Activated T-cell treated with anti-CD3 and anti-CD28 coated beads for 48 hours (primary cell): ENCODE measurements at regions not wholly inside any gene's neighbourhood (a gene's known extent, or its start where the extent isn't known, plus 50 kb on each side); places are given as distances from the start of the nearest gene placed in this dataset.

Experiments
- DNase-seq: peaks from one replicate; pipeline ENCODE4 v3.0.0-alpha.2; 2020; ENCODE audit warnings: low read depth

DNA sequence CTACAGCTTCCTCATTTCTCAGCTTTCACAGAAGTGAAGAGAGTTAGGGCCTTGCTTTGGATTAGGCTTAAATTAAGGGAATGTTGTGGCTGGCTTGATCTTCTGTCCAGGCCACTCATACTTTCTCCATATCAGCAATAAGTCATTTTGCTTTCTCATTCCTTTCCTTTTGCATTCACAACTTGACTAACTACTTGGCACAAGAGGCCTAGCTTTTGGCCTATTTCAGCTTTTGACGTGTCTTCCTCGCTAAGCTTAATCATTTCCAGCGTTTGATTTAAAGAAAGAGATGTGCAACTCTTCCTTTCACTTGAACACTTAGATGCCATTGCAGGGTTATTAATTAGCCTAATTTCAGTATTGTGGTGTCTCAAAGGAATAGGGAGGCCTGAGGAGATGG lies 712.0 kb downstream of the INHBA start:
- DNase-seq = no peak

DNA sequence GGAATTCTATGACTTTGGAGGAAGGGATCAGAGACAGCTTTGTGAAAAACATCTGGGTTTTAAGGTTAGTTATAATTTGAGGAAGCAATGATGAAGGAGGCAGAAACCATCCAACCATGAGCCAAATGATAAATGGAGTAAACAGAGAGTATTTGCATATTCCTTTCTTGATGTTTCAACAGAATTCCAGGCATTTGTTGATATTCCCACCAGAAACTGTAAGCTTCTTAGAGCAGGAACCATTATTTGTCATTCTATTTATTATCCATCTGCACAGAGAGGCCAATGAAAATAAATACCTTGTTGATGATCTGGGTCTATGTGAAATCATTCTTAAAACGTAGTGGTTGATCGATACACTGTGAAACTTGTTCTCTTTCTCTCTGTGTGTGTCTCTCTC lies 715.3 kb downstream of the INHBA start:
- no peak for DNase-seq

DNA sequence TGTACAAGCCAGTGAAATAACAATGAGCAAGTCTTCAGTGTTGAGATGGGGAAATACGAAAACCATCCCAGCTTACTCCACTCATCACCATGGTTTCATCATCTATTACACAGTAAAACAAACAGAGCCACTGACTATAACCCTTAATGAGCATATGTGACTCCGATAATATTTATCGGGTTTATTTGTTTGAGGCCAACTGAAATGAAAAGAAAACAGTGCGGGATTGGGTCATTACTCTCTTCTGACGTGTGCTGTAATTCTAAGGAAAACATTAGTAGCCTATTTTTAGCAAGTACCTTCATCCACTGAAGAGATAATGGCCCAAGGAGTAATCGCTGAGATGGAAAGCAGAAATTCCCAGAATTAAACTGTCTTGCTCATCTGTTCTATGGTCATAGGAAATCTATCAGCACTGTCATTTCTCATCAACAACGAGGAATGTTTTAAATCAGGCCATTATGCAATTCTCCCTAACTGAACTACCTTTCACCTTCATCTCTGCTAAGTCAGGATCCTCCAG lies 716.5 kb downstream of the INHBA start:
- no peak for DNase-seq

DNA sequence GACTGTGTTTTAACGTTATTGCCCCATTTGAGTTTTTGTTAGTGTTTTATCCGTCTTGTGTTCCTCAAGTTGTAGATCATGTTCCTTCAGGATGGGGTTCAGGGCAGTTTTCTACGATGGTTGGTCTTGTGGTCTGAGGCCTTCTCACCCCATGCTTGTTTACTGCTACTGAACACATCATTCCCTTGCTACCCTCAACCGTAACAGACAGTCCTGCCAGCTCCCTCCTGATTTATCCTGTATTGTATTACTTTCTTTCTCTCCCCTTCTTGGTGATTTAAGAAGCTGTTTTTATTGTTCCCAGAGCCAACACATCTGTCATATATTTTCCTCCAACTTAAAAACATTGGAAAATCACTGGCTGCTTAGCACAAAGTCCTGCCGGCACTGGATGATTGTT lies 719.8 kb downstream of the INHBA start:
- no peak for DNase-seq

DNA sequence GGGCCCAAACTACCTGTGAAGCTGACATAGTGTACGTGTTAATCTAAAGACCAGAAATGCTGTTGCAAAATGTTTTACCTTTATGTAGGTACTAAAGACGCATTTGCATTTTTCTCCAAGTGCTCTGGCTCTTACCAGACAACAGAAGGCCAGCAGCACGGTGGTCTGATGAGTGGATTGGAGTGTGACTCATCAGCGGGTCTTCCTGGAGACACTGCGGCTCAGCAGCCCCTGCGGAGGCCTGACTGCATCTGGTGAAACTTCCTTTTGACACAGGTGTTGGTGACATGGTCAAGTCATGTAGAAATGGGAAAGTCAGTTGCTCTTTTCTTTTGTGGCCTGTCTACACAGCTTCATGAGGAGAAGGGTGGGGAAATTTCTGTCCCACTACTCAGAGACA lies 723.6 kb downstream of the INHBA start:
- DNase-seq = no peak

DNA sequence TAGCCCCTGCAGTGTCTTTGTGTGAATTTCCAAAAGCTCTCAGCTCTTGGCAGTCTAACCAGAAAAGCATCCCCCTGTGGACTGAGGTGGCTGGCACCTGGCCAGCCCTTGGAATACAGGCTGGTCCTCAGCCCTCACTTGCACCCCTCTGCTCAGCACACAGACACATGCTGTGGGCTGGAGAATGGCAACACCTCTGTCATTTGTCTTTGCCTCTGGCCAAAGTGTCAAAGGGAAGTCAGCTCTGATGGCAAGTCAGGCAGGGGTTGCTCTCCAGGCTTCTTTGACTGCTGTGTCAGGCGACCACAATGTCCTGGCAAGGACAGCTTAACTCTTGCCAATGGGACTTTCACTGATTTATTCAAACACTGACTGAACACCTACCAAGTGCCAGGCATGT lies 724.8 kb downstream of the INHBA start:
- no peak for DNase-seq

DNA sequence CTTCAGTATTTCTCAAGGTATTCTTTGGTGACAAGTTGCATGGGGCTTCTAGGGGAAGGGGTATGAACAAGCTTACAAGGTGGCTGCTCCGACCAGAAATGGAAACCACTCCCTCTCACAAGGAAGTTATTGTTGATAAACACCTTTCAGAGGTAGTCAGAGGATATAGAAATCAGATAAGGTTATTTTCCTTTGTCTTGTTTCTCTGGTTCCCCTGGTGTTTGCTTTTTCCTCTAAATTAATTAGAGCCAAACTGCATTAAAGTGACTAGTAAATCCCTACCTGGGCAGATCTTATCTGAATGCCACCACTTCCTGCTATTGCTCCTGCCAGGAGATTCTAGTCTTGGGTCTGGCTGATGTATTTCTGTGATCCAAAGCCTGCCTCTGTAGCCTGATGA lies 725.4 kb downstream of the INHBA start:
- no peak for DNase-seq

DNA sequence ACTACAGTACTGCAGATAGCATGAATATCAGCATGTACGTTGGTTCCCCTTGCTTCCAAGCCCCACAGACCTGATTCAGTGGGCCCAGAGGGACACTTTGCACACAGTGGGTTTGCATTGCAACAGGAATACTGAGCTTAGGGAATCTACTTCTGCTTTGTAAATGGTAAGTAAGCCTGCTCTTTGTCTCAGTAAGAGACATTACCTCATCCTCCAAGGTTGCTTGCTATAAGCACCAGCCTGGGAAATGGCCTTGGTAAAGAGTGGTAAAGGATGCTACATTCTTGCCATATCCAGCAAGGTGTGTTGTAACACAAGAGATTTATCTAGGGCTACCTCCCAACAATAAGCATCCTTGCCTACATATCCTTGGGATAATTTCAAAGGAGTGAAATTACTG lies 730.5 kb downstream of the INHBA start:
- DNase-seq = no peak

DNA sequence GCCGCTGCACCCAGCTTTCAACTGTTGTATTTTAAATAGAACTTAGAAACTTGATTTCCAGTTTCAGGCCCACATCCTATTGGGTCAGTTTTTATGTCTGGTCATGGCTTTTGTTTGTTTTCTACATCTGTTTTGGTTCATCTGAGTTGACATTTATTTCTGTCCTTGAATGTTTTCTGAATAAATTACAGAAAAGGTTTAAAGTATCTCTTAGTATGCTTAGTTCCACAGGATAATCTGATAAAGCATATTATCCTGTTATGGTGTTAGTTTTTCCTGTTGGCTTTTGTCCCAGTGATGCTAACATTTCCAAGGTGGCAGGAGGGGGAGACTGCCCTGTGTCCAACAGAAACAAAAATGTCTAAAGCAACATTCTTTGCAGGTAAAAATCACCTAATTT lies 733.2 kb downstream of the INHBA start:
- DNase-seq = no peak

DNA sequence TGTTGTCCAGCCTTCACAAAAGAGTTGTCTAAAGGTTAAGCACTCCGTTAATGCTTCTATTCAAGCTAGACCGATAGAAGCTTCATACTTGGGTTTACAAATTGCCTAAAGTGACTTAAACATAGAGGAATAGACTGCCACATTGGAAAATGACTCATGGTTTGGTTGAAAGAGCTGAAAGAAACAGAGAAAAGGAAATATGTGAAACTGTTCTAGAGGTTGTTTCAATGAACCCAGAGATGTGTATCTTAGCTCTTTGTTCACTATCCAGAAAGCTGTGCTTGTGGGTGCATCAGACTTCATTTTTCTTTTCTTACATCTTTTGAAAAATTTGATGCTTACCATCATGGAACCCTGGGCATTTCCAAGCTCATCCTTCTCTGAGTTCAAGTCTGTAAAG lies 736.2 kb downstream of the INHBA start:
- DNase-seq = no peak

DNA sequence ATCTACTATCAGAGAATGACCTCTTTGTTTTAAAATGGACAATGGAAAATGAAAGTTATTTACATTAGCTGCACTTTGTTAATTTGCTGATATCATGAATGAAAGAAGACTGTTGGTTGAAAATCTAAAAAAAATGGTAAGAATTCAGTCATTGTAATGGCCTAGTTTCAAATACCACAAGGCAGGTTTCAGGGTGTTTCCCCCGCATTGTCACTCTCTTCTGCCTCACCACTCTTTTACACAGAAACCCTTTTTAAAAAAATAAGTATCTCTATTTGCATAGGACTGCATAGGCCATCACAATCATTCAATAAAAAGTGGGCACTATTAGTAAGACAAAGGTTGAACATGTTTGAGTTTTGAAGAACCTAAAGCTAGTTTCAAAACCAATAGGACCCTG lies 737.1 kb downstream of the INHBA start:
- no peak for DNase-seq

DNA sequence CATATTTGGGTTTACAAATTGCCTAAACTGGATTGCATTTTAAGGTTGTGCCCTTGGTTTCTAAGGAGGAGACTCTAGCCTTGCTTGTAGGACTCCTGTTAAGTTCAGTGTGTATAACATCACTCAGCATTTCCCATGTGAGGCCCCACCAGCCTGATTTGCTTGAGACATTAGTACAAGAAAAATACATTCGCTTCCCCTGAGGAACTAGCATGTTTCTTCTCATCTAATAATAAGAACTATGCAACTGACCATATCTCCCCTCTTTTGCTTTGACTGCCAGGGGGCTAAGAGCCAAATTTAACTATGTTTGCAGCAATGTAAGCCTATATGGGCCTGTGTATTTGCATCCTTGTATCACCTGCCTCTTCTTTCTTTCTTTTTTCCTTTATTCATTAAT lies 737.9 kb downstream of the INHBA start:
- no peak for DNase-seq

DNA sequence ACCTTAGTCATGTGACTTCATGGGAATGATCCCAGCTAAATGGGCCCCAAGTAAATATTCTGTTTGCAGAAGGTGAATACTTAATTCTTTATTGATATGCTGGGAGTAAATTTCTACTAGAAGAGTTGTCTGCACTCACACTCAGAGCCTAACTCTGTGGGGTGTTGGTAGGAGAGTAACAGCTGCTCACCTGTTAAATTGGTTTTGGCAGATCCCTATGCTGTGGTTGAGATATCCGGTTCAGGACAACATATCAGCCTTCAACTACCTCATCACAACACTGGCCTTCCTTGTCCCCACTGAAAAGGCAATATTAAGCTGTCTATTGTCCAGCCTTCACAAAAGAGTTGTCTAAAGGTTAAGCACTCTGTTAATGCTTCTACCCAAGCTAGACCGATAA lies 738.3 kb downstream of the INHBA start:
- DNase-seq = no peak

DNA sequence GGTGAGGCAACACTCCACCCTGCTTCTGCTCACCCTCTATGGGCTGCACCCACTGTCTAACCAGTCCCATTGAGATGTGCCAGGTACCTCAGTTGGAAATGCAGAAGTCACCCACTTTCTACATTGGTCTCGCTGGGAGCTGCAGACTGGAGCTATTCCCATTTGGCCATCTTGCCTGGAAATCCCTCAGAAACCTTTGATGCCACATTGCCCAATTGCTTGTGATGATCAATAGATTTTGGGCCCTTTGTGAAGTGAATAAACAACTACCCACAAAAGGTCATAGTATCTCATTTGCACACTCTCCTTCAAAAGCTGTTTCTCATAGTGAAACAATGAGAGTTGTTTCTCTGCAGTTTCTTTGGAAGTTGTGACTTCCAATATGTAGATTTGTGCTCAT lies 742.9 kb downstream of the INHBA start:
- no peak for DNase-seq

DNA sequence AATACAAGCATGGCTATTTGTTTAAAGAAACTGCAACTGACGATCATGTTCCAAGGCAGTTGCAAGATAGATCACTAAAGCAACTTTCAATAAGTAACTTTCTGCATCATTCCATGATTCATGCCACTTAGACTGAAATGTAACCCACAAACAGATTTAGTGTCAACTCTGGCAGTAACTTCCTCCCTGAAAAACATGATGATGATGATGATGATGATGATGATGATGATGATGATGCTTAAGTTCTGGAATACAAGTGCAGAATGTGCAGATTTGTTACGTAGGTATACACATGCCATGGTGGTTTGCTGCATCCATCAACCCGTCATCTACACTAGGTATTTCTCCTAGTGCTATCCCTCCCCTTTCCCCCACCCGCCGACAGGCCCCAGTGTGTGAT lies 754.7 kb downstream of the INHBA start:
- DNase-seq = no peak

DNA sequence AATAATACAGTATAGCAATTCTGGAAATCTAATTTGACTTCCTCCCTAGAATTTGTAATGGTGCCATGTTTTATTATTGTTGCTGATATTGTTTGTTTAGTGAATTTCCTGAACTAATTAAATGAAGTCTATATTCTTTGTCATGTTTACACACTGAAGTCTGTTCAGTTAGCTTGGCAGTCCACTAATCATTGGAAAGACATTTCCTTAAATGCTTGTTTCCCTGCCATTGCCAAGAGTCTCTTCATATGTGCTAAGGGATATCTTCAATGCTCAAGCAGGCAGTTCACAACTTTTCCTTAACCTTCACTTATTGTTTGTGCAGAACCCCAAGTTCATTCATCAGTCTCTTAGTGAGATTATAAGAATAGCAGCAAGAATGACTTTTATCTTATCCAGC lies 755.3 kb downstream of the INHBA start:
- no peak for DNase-seq

DNA sequence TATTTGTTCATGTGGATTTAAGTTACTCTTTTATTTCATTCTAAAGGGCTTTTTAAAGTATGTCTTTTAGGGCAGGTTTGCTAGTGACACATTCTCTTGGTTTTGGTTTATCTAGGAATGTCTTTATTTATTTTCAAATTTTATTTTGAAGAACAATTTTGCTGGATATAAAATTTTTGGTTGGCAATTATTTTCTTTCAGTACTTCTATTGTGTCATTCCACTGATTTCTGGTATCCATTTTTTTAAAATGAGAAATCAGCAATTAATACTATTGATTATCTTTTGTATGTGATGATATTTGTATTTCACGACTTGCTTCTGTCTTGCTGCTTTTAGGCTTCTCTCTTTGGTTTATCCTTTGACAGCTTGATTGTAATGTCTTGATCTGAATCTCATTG lies 756.3 kb downstream of the INHBA start:
- no peak for DNase-seq

DNA sequence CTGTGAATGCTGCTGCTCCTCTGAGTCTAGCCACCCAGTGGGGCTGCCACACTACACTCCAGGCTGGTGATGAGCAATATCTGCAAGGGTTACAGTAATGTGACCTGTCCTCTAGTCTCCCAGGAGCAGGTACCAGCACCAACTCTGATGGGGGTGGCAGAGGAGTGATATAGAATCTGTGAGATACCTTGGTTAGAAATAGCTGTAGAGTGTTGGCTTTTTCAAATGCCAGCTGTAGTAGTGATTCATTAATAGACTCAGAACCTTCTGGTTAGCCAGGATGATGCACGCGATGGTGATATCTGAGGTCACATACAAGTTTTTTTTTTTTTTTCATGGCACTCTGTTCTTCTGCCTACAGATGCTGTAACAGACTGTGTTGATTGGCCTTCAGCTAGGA lies 757.1 kb downstream of the INHBA start:
- DNase-seq = no peak

DNA sequence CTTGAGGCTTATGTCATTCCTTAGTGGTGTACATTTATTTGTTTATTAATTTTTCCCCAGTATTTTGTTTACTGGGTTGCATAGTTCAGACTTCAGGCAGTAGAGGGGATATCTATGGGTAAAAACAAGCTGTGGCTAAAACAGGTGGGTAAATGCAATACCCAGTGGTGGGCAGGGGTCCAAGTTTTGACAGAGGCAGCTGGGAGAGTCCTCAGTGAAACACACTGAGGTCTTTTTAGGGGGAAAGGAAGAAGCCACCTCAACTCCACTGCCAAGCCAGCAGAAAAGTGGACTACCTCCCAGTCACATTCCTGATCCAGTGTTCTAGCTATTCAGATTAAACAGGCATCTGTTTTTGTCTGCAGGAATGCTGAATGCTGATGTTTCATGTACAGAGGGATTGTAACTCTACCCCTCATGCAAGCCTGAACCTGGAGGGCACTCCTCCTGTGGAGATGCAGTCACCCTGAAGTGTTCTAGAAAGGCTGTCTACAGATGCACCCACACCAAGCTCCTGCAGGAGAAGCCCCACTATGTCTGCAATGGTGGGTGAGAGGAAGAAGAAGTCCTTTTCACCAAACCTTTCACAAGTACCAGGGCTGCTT lies 757.8 kb downstream of the INHBA start:
- DNase-seq = no peak

DNA sequence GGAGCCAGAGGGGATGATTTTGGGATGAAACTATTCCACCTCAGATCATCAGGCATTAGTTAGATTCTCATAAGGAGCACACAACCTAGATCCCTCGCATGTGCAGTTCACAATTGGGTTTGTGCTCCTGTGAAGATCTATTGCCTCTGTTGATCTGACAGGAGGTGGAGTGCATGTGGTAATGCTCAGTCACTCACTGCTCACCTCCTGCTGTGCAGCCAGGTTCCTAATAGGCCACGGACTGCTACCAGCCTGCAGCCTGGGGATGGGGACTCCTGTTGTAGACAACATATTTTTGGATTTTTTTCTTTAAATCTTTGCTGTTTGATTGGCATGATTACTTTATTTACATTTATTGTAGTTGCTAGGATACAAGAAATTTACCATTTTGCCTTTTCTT lies 765.0 kb downstream of the INHBA start:
- DNase-seq = no peak

DNA sequence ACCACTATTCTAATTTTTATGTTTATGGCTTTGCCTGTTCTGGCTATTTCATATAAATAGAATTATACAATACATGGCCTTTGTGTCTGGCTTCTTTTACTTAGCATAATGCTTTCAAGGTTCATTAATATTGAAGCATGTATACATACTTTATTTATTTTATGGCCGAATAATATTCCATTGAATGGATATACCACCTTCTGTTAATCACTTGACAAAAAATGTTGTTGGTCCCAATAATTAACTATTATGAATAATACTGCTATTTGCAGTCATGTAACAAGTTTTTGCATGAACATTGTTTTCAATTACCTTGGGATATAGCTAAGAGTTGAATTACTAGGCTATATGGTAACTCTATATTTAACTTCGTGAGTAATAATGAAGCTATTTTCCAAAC lies 767.5 kb downstream of the INHBA start:
- DNase-seq = no peak

DNA sequence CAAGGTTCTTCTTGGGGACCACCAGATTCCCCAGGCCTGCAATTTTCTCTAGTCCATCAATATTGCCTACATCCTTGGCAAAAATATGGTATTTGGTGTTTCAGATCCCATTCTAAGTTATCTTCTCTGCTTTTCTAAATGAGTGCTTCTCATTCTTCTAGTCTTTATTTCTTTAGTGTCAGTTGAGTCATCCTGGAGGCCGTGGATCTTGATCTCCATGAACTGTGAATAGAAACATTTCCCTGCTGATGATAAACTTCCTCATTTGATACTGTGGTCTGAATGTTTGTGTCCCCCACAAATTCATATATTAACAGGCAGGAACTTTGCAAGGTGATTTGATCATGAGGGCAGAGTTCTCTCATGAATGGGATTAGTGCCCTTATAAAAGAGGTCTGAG lies 779.3 kb downstream of the INHBA start:
- DNase-seq = no peak

DNA sequence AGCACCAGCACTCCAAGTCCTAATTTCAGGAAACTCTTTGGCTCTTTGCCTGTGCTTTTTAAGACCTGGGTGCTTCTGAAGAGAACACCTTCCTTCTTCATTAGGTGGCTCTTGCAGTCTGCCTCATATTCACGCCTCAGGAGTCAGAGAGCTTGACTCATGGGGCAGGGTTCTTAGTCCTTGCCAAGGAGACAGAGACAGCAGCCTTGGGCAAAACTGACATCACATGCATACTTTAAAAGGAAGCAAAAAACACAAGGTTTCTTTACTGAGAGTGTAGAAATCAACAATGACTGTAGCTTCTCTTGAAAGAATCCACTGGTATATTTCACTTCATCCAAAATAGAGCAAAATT lies 780.6 kb downstream of the INHBA start:
- no peak for DNase-seq

DNA sequence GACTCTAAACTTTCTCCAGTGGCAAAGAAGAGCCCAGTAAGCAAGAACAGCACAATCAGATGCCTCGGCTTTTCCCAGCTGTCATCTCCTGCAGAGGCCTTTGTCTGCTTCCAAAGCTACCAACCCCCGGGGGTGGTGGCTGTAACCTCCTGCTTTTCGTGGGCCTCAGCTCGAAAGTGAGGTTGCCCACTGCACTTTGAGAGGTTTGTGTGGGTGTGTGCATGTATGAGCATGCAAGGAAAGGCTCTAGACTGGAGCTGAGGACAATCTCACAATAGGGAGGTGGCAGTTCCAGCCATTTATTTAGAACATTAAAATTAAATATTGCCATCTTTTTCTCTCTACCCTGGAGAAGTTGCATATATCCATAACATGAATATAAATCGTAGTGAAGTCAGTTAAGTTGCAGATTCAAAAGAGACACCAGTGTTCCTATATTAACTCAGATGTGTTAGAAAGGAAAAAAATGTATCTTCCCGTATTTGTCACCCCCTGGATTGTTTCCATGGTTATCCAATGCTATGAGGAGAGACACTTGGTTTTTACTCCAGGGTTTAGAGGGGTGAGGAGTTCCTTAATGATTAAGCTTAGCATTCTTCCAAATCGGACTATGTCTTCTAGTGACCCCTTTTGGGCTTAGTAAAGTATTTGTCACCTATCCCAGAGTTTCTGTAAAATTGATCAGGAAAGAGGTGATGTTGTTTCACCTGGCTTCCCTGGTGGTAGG lies 781.1 kb downstream of the INHBA start:
- DNase-seq = no peak
